GM19467 (cell line): ENCODE measurements at regions not wholly inside any gene's neighbourhood (a gene's known extent, or its start where the extent isn't known, plus 50 kb on each side); places are given as distances from the start of the nearest gene placed in this dataset.
"Not testable (repeated sequence)": the region's sequence is repeated elsewhere in the genome, so short reads cannot be mapped to it uniquely, and the experiment has no call there.

Experiments
- ATAC-seq: cut with Tn5 transposase; IDR thresholded peaks from one replicate; pipeline ENCODE4 v1.9.1; 2021; ENCODE audit warnings: mild to moderate bottlenecking, moderate library complexity; ENCODE audit not compliant: unreplicated experiment

GRCh38 chr3:72270072-72270681, 485.2 kb upstream of the PROK2 start:
- no peak for ATAC-seq

DNA sequence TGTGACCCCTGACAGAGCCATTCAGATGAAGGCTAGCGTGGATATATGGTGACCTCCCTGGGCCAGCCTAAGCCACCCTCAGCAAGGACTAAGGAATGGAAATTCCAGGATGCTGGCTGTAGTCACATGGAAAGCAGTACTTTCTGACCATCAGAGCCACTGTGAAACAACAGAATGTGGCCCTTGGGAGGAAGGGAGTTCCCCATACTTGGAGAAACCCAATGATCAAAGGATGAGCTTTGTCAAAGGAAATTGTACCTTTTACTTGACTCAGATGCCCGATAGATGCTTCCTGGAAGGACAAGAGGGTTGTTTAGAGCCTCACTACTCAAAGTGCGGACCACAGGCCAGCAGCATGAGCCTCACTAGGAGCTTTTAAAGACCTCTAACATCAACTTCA, 484.5 kb upstream of the PROK2 start:
- ATAC-seq: no peak

- not testable (repeated sequence) for ATAC-seq
Measured at GRCh38 chr3:72266921-72267524, 482.1 kb upstream of the PROK2 start.

DNA sequence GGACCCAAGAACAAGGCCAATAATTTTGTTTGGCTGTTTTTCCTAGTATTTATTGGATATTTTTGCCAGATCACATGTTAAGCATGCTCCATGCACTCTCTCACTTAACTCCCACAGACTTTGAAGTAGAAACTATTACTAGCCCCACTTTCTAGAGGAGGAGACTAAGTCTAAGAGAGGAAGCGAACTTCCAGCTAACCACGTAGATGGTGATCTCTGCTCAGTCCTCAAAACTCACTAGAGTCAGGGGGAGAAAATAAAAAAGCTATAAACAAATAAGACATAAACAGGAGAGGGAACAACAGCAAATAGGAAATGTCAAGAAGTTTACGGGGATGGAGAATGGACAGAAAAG, 481.0 kb upstream of the PROK2 start:
- ATAC-seq: no peak

DNA sequence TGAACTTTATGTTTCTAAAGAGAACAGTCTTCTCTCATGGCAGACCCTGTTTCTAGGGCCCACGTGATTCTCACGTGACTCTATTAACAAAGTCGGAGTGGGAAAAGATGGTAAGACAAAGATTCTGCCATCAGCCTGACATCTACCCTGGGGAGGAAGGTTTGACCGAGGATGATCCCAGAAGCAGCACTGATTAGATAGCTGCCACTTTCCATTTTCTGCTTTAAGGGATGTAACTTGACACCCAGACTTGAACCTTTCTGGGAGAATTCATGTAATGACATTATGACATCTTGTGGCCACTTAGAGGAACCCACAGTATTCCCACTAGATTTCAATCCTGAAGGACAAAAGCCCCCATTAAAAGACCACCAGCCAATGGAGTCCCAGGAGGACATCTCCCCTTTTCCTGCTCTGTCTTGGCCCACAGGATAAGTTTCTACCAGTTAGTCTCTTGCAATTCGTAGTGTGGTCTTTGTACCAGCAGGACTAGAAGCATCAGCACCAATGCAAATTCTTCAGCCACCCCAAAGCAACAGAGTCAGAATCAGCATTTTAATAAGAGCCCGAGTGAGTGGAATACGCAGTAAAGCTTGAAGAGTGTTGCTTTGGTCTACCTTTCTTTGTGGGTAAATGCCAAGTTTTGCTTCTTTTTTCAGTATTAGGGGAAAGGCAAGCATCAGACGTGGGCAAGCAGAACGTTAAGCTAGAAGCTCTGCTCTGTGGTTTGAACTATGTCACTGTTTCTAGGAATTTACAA, 480.5 kb upstream of the PROK2 start:
- no peak for ATAC-seq

DNA sequence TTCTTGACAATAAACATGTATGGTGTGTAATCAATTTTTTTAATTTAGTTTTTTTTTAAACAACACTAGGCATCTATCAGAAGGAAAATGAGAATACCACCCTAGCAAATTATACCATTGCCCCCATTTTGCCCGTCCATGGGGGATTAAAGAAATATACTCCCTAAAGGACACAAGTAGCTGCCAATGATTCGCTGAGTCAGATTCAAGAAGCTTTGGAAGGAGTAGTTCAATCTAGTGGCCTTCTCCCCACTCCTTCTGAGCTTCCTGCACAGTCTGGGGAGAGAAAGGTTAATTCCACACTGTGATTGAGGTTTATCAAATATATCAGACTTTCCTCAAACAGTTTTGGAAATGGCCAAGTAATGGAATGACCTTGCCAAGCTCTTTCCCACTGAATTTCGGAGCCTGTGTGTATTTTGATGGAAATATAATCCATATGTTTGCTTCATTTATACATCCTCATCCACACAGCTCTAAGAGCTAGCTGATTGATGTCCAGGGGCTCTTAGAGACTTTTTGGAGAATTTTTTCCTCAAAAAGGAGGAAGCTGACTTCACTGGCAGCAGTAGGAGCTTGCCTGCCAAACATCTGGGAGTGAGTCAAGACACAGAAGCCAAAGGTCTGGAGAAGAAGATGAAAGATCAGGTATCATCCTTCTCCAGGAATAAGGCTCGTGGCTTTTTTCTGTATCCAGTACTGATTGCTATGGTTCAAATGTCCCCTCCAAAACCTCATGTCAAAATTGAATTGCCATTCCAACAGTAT, 478.5 kb upstream of the PROK2 start:
- no peak for ATAC-seq

DNA sequence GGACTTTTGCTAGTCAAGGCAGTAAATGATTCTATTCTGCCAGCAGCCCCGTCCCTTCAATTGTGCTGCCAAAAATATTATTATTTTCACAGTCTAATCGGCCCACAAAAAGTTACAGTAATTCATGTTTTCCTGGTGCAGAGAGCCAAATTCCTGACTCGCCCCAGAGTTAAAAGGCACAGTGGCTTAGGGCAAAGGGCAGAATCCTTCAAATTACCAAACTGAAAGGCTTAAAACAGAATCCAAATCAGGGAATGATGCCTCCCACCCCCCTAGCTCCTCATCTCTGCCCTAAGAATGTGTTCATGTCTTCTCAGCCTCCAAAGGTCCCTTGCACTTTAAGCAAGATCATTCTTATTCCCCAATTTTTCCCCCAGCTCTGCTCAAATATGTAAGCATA, 477.8 kb upstream of the PROK2 start:
- ATAC-seq: no peak

- ATAC-seq: no peak
Measured at GRCh38 chr3:72261566-72262564, 476.9 kb upstream of the PROK2 start.

DNA sequence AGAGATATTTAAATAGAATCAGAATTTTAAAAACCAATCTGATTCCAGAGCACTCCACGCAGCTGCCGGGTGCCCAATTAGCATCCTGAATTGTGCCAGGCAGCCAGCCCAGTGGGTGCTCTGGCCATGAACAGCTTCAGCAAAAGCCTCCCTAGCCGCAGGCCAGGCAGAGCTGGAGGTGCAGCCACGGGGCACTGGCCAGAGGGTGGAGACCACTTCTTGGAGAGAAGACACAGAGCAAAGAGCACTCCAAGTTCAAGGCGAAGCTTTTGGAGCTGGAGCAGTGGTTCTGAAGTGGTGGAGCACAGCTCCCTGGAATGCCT, 475.6 kb upstream of the PROK2 start:
- ATAC-seq: no peak

DNA sequence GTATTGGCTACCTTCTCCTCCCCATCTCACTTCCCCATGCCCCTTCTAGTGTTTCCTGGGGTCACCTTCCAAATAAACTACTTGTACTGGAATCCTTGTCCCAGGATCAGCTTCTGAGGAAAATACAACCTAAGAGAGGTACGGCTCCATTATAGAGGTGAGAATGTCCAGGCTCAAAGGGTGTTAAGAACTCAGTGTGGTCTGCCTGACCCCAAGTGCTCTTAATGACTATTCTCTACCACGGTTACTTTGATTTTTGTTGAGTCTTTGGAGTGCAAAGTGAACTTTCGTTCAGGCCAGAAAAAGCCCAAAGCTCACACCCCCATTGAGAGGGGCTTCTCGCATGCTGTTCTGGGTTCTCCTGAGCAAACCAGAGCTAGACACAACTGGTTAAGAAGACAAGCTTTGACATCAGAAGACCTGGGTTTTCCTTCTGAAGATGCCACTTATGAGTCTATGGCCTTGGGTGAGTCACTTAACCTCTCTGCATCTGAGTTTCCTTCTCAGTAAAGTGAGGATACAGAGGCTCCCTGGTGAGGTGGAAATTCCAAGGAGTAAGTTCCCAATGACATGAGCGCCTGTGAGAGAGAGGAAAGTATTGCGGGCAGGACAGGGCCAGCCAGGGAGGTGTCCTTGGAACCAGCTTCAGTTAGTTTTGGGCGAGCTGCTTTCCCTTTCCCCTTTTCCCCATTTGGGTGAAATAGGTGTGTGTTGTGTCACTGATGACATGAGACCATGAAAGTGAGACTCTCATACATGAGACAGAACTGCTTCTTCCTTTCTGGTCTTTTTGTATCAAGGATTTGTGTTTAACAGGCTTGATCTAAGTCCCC, 475.0 kb upstream of the PROK2 start:
- no peak for ATAC-seq

DNA sequence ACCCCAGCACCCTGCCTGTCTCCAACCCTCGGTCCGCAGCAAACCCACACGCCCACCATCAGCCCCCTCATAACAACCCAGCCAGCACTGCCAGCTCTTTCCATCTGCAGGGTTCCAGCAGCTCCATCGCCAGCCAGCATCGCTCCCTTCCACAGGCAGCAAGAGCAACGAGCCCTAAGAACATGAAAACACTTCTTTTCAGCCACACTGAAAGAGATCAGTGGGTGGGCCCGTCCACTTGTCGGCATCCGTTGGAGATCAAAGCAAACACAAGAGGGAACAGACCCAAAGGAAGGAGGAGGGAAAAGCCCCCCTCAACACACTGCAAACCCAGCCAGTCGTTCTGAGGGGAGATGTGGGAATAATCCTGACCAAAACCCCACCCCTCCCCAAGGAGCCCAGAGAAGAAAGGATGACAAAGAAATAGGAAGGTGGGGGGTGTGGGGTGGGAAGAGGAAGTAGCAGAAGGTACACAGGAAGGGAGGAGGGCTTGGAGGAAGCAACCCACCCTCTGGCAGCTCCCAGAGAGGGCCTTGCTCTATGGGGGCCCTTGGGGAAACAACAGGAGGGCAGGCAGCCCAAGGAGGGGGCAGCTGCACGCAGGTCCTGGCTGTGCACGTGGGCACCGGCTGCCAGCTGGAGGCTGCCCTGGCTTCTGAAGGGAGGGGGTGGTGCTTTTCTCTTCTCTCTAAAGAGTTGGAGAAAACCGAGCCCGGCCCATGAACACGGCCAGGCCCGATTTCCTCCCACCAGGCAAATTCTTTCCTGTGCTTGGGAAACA, 473.6 kb upstream of the PROK2 start:
- no peak for ATAC-seq

DNA sequence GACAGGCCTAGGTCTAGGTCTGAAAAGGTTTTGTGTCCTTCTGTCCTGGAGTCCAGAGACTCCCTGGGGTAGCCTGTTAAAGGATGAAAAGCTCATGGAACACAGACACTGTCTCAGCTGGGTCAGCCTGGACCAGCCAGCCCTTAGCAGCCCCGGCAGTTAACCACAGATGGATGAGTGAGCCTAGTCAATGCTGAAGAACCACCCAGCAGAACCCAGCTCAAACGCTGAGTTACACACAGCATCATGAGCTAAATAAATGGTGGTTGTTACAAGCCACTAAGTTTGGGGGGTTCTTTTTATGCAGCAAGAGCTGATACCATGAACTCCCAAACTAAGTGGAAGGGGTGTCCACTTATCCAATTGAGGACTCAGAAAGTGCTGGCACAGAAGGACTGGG, 472.8 kb upstream of the PROK2 start:
- ATAC-seq: no peak

DNA sequence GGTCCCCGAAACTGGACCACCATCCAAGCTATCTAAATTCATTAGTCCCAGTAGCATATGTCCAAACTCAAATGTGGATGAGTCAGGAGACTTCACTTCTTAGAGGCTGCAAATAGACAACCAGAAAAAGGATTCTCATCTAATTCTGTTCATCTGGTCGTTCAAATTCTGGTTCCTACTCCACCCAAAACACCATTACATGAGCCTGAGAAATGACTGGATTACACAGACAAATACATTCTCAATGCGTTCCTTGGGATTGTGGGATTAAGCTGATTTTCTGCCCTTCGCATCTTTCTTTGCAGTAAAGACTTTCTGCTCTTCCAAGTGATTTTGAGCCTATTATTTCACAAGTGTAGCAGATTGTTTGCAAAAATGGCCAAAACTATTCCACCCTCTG, 472.3 kb upstream of the PROK2 start:
- no peak for ATAC-seq

DNA sequence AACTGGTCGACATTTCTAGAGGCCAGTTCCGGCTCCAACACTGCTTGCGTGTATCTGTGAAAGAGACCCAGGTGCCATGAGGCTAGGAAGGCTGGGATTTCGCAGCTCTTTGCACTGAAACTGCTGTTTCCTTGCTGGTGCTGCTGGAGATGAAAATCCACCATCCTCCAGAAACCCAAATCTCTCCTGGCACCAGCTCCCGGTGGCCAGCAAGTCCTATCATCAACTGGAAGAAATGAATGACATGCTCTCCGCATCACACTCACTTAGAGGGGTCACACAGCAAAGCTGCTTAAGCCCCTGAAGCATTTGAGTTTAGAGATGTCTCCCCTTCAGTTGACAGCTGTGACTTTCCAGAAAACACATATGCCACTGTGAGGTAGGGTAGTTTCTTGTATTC, 471.8 kb upstream of the PROK2 start:
- ATAC-seq: no peak

DNA sequence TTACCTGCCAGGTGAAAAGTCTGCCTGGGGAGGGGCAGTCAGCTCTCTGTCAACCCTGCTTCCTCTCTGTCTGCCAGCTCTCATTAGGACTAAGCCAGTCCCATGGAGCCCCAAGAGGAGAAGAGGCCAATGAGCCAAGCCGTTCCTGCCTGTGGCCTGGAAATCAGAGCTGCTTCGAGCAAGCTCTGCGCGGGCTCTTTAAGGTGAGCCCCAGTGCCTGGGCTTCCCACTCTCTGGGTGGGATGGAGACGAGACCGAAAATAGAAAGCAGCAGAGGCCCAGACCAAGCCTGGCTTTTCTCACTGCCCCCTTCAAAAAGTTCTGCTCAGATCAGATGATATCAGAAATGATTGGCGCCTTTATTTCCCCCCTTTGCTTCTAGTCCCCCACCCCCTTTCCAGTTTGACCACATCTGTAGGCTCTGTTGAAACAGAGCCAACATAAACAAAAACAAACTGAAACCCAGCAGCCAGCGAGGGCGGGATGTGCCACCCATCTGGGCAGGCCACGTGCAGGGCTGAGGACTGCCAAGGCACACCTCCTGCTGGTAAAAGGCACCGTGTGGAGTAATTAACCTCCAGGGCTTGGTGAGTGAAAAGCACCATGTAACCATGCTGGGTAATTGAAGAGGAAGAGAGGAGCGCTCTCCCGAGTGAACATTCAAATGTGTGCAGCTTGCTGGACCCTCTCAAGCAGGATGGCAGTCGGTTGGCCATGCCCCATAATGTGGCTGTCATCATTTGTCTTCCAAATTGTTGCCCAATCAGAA, 471.0 kb upstream of the PROK2 start:
- ATAC-seq: no peak

DNA sequence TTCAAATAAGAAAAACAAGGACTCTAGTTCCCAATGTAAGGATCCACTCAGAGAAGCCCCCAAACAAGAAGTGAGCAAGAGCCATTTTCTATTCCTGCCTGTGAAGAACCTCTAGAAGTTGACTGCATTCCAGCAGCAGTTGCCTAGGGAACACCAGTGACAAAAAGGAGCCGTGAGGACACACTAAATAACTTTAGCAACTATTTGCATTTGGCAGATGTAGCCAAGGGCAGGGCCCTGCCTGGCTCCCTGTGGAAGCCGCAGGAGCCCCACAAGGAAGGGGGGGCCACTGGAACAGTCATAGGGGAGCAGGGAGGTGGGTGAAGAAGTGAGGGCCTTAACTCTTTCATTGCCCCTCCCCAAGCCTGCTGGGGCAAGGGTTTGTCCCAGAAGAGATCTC, 470.2 kb upstream of the PROK2 start:
- no peak for ATAC-seq

GRCh38 chr3:72254483-72254882, 469.5 kb upstream of the PROK2 start:
- no peak for ATAC-seq

GRCh38 chr3:72250725-72251124, 465.8 kb upstream of the PROK2 start:
- no peak for ATAC-seq
